Smooth muscle cell (in vitro differentiated cells): ENCODE measurements at regions not wholly inside any gene's neighbourhood (a gene's known extent, or its start where the extent isn't known, plus 50 kb on each side); places are given as distances from the start of the nearest gene placed in this dataset.

ENCODE experiments used
- DNase-seq: peaks from one replicate; lab custom pipeline; 2025; ENCODE audit not compliant: unreplicated experiment; lab: John Stamatoyannopoulos, UW
- H2AFZ ChIP-seq: fragments of 200-600 bp; sonication (generic); 2 replicates; pipeline ENCODE4 v1.6.0; 2016; ENCODE audit warnings: antibody characterized with exemption, low read depth, mild to moderate bottlenecking
- H3F3A ChIP-seq: fragments of 200-600 bp; sonication (generic); 2 replicates; pipeline ENCODE4 v1.6.0; 2017; ENCODE audit warnings: antibody characterized with exemption, low read depth
- H3K27ac ChIP-seq: fragments of 200-600 bp; sonication (generic); 2 replicates; pipeline ENCODE4 v1.5.1; 2016; ENCODE audit warnings: low read depth, mild to moderate bottlenecking
- H3K27me3 ChIP-seq: fragments of 200-600 bp; sonication (generic); 2 replicates; pipeline ENCODE4 v1.6.1; 2016; ENCODE audit warnings: low read depth, mild to moderate bottlenecking
- H3K36me3 ChIP-seq: fragments of 200-600 bp; sonication (generic); 2 replicates; pipeline ENCODE4 v1.5.1; 2016; ENCODE audit warnings: low read depth
- H3K4me1 ChIP-seq: fragments of 200-600 bp; sonication (generic); 2 replicates; pipeline ENCODE4 v1.5.1; 2016; ENCODE audit warnings: low read depth
- H3K4me2 ChIP-seq: fragments of 200-600 bp; sonication (generic); 2 replicates; pipeline ENCODE4 v1.6.0; 2016; ENCODE audit warnings: mild to moderate bottlenecking
- H3K4me3 ChIP-seq: fragments of 200-600 bp; sonication (generic); 2 replicates; pipeline ENCODE4 v1.5.1; 2016; ENCODE audit warnings: mild to moderate bottlenecking
- H3K79me2 ChIP-seq: fragments of 200-600 bp; sonication (generic); 2 replicates; pipeline ENCODE4 v1.6.0; 2016; ENCODE audit warnings: low read depth, mild to moderate bottlenecking
- H3K9ac ChIP-seq: fragments of 200-600 bp; sonication (generic); 2 replicates; pipeline ENCODE4 v1.6.0; 2016; ENCODE audit warnings: low read depth
- H3K9me3 ChIP-seq: fragments of 200-600 bp; sonication (generic); replicated peaks from 2 replicates; pipeline ENCODE4 v1.5.1; 2016; ENCODE audit warnings: low read depth
- H4K20me1 ChIP-seq: fragments of 200-600 bp; sonication (generic); 2 replicates; pipeline ENCODE4 v1.6.0; 2016; ENCODE audit warnings: low read depth
- CTCF ChIP-seq: fragments of 200-600 bp; sonication (generic); IDR thresholded peaks from 2 replicates; pipeline ENCODE4 v1.5.1; 2017; ENCODE audit warnings: borderline replicate concordance, mild to moderate bottlenecking, antibody characterized with exemption; ENCODE audit not compliant: insufficient read depth, poor library complexity, severe bottlenecking
- WGBS: methylation state at CpG from one replicate; pipeline ENCODE4 v1.1.7; 2016; ENCODE audit warnings: low lambda C conversion rate; 5-methylcytosine and 5-hydroxymethylcytosine counted together

- Histone ChIP-seq H4K20me1 (no peaks in the 10 kb centered on the region), H3F3A (no peaks in the 10 kb centered on the region), H3K27ac (no peak overlapping the region), H3K9ac (no peak overlapping the region), H3K79me2 (no peaks in the 10 kb centered on the region), H3K36me3 (no peaks in the 10 kb centered on the region), H3K9me3 (no peaks in the 10 kb centered on the region), H3K4me2 (no peak overlapping the region), H2AFZ (no peak overlapping the region), H3K4me1 (no peaks in the 10 kb centered on the region), H3K27me3 (no peaks in the 10 kb centered on the region), H3K4me3 (no peak overlapping the region)
- 74% methylated on average over 2 of the region's 2 CpGs for WGBS
- no peak for DNase-seq
- TF ChIP-seq CTCF: no peak
Measured at GRCh38 chr6:19535351-19535750, 301.8 kb upstream of the ID4 start.

GRCh38 chr6:19536838-19537237 lies 300.3 kb upstream of the ID4 start:
- H4K20me1 ChIP-seq: no peaks in the 10 kb centered on the region
- H2AFZ ChIP-seq: no peak overlapping the region
- no peaks in the 10 kb centered on the region for H3F3A ChIP-seq
- H3K4me2 ChIP-seq: no peak overlapping the region
- H3K9ac ChIP-seq: no peak overlapping the region
- WGBS: 76% methylated on average over 3 of the region's 3 CpGs
- H3K4me3 ChIP-seq: no peak overlapping the region
- DNase-seq: no peak
- TF ChIP-seq CTCF: no peak
- H3K36me3 ChIP-seq: no peaks in the 10 kb centered on the region
- no peaks in the 10 kb centered on the region for H3K9me3 ChIP-seq
- no peaks in the 10 kb centered on the region for H3K27me3 ChIP-seq
- no peak overlapping the region for H3K27ac ChIP-seq
- no peaks in the 10 kb centered on the region for H3K4me1 ChIP-seq
- H3K79me2 ChIP-seq: no peaks in the 10 kb centered on the region

GRCh38 chr6:19538096-19538495 lies 299.1 kb upstream of the ID4 start:
- TF ChIP-seq CTCF: no peak
- Histone ChIP-seq H4K20me1 (no peaks in the 10 kb centered on the region), H3K4me3 (no peak overlapping the region), H3F3A (no peaks in the 10 kb centered on the region), H2AFZ (no peak overlapping the region), H3K27ac (no peak overlapping the region), H3K9ac (no peak overlapping the region), H3K9me3 (no peaks in the 10 kb centered on the region), H3K4me2 (no peak overlapping the region), H3K27me3 (no peaks in the 10 kb centered on the region), H3K4me1 (no peaks in the 10 kb centered on the region), H3K79me2 (no peaks in the 10 kb centered on the region), H3K36me3 (no peaks in the 10 kb centered on the region)
- 81% methylated on average over 12 of the region's 12 CpGs for WGBS
- no peak for DNase-seq

GRCh38 chr6:19547507-19547906 lies 289.7 kb upstream of the ID4 start:
- no peak overlapping the region for H2AFZ ChIP-seq
- no peaks in the 10 kb centered on the region for H3K27me3 ChIP-seq
- no peak overlapping the region for H3K4me2 ChIP-seq
- H3K36me3 ChIP-seq: no peaks in the 10 kb centered on the region
- peaks cover 11% of the 10 kb centered on the region for H3K4me1 ChIP-seq
- H3K4me3 ChIP-seq: no peak overlapping the region
- whole genome bisulfite sequencing: 100% methylated on average over 2 of the region's 2 CpGs
- no peaks in the 10 kb centered on the region for H3K79me2 ChIP-seq
- H3F3A ChIP-seq: no peaks in the 10 kb centered on the region
- H4K20me1 ChIP-seq: no peaks in the 10 kb centered on the region
- DNase-seq: no peak
- H3K9me3 ChIP-seq: no peaks in the 10 kb centered on the region
- H3K9ac ChIP-seq: no peak overlapping the region
- TF ChIP-seq CTCF: no peak
- H3K27ac ChIP-seq: no peak overlapping the region
